Heart left ventricle (tissue), 13 donors: ENCODE measurements at regions not wholly inside any gene's neighbourhood (a gene's known extent, or its start where the extent isn't known, plus 50 kb on each side); places are given as distances from the start of the nearest gene placed in this dataset.

Experiments
- POLR2A ChIP-seq, 2 donors: fragments of 450-650 bp; IDR thresholded peaks; one replicate each; pipeline ENCODE4 v1.6.1; 2017; ENCODE audit warnings: antibody characterized with exemption in 2 of 2, mild to moderate bottlenecking in 2 of 2, moderate library complexity in 2 of 2
- TF ChIP-seq, protein P1 (sequence below), 12 donors: fragments of 200-600 bp; sonication (generic) in 4 of 12; IDR thresholded peaks; one replicate each; pipeline versions ENCODE4 v1.5.0 to v1.8.0; 2018 to 2022; ENCODE audit warnings: antibody characterized with exemption in 12 of 12, mild to moderate bottlenecking in 5 of 12
- donor health status: ischemic (EF 13 %, LVEDD 7.1; RV severe dilation, severe dysfunction).
- donor health status: DM: no; HTN: yes; CAD: no.
- donor health status: DM: no; HTN: no; CAD: no.
- donor health status: ischemic (EF 25% LVEDD 6.9; RV normal size, moderate dysfunction).
- donor health status: ischemic (EF 25% LVEDD 5.7; RV mildly dilated, moderate dysfunction).
- donor health status: ischemic (EF 35%, LVEDD 5.7; RV mildly dilated, moderate dysfunction).
- donor health status: nonischemic (EF 11% LVEDD 7.7; RV severe dilation, severe dysfunction).
- donor health status: DM: yes; HTN: yes; CAD: no.
- donor health status: PGD.
- donor health status: ischemic (EF 29% LVEDD 5.4; RV normal size, mild dysfunction).
- donor health status: nonischemic (EF 23%, LVEDD 6.1; RV moderate dilation, normal function).

DNA sequence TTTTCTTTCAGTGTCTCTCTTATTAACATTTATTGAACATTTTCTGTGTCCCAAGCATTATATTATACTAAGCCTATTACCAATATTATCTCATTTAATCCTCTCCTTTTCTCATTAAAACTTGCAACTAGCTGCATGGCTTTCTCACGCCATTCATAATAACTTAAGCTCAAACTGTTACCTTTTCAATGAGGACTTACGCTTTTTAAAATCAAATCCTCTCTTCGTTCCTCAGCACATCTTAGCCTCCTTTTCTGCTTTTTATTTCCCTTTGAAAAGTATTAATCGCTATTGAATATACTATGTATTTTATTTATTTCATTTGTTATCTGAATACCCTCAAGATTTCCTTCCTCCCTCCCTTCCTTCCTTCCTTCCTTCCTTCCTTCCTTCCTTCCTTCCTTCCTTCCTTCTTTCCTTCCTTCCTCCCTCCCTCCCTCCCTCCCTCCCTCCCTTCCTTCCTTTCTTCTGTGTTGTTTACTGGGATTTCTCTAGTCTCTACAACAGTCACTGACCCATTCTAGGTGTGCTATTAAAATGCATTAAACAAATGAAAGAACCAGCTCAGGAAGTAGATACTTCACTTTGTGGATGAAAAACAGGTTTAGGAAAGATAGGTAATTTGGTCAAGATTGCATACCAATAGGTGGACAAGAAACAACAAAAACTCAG is 294.1 kb upstream of the TUT7 start:
- TF ChIP-seq, protein P1, sequence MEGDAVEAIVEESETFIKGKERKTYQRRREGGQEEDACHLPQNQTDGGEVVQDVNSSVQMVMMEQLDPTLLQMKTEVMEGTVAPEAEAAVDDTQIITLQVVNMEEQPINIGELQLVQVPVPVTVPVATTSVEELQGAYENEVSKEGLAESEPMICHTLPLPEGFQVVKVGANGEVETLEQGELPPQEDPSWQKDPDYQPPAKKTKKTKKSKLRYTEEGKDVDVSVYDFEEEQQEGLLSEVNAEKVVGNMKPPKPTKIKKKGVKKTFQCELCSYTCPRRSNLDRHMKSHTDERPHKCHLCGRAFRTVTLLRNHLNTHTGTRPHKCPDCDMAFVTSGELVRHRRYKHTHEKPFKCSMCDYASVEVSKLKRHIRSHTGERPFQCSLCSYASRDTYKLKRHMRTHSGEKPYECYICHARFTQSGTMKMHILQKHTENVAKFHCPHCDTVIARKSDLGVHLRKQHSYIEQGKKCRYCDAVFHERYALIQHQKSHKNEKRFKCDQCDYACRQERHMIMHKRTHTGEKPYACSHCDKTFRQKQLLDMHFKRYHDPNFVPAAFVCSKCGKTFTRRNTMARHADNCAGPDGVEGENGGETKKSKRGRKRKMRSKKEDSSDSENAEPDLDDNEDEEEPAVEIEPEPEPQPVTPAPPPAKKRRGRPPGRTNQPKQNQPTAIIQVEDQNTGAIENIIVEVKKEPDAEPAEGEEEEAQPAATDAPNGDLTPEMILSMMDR (IDR thresholded peaks at IDR 0.05): no peak
- TF ChIP-seq POLR2A (IDR thresholded peaks at IDR 0.05): no peak
